Ramos (cell line): ENCODE measurements at regions not wholly inside any gene's neighbourhood (a gene's known extent, or its start where the extent isn't known, plus 50 kb on each side); places are given as distances from the start of the nearest gene placed in this dataset.

Source experiments
- in situ Hi-C: fragments of 300-500 bp; cut with MboI; formaldehyde crosslinking; loops from one replicate; pipeline ENCODE4 v1.14.3; 2022; ENCODE audit warnings: low sequenced_read_pairs; ENCODE audit not compliant: unreplicated experiment

- in situ Hi-C loops, result no loop called here
These were observed 87.9 kb upstream of the MAMDC2 start for GRCh38 chr9:69955536-69956355.

DNA sequence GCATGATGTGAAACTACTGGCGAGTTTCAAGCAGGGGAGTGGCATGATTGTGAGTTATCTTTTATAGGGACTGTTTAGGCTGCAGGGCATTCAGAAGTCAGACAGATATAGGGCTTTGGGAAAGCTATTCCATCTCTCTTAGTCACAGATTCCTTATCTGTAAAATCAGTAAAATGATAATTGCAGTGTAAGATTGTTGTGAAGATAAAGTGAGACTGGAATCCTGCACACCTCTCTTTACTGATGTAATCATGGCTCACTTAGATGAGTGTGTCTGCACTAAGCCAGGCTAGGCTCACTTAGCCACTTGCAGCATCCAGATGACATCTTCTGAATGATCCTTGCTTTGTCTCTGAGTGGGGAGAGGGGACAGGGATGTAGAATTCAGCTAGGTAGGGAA, 81.8 kb upstream of the MAMDC2 start:
- in situ Hi-C loops, result loop anchor here (10.0 kb wide), 1 partner anchor 633 kb away; no protein-coding TSS in a partner anchor

- in situ Hi-C loops, result loop anchor here (10.0 kb wide), 1 partner anchor 631 kb away; no protein-coding TSS in a partner anchor
These were observed 79.8 kb upstream of the MAMDC2 start for GRCh38 chr9:69963803-69964202.

- in situ Hi-C loops, result loop anchor here (10.0 kb wide), 1 partner anchor 630 kb away; no protein-coding TSS in a partner anchor
These were observed 79.2 kb upstream of the MAMDC2 start for GRCh38 chr9:69964446-69964845.

DNA sequence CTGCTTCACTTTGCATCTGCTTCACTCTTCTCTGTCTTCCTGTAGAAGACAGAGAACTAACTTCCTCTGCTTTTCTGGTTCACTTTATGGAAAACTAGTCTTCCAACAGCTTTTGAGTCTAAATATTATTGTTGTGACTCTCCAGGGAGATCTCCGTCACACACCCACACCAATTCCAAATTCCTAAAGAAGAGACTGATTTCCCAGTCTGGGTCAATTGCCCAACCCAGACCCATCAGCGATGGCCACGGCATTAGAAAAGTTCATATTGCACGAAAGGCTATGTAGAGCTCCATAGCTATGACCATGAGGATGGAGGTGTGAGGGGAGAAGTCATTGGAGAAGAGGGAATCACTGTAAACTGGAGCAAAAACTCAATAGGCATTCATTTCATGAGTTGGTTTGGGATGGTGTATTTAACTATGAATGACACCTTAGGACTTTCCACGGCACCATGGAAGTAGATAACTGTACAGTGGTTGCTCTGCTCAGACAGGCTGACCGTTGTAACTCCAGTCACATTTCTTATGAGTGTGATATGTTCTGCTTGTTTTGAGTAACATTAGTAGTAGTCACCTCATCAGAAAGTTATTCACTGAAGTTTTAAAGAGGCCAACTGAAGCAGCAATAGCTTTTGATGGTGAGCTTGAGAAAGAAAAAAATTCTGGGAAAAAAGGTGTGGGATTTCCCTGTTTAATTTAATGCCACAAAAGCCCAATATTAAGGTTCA, 78.1 kb upstream of the MAMDC2 start:
- in situ Hi-C loops, result loop anchor here (10.0 kb wide), 1 partner anchor 629 kb away; no protein-coding TSS in a partner anchor

- in situ Hi-C loops, result loop anchor here (10.0 kb wide), 1 partner anchor 627 kb away; no protein-coding TSS in a partner anchor
These were observed 76.3 kb upstream of the MAMDC2 start for GRCh38 chr9:69967344-69967743.

- in situ Hi-C loops, result no loop called here
These were observed 73.6 kb upstream of the MAMDC2 start for GRCh38 chr9:69970001-69970533.

- in situ Hi-C loops, result no loop called here
These were observed 71.8 kb upstream of the MAMDC2 start for GRCh38 chr9:69971643-69972449.

DNA sequence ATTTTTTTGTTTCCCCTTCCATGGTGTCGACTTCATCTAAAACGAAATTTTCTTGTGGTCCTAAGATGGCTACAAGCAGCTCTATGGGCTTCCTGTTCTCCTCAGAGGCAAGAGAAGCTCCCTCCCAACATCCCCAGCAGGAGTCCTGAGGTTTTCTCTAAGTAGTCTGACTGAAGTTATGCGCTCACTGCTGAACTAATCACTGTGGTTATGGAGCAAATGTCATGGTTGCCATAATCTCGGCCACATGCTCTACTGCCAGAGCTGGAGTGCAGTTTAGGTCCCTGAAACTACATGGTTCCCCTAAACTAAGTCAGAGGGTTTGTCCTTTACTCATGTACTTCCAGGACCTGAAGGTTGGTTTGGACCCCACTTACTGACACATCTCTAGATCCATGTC, 68.0 kb upstream of the MAMDC2 start:
- in situ Hi-C loops, result no loop called here

DNA sequence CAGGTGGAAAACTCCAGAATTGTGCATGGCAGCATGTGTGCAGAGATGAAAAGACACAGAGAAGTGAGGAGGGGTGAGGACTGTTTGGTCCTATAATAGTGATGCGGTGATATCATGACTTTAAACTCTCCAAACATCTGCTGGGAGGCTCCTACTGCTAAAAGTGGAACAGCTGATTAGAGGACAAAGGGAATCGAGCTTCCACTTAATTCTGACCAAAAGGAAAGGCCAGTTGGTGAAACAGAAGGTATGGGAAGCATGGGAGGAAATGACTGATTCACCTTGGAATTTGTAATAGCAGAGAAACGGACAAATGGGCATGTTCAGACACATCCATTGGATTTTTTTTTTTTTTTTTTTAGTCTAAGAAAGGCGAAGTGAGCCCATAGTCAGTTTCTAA, 67.5 kb upstream of the MAMDC2 start:
- in situ Hi-C loops, result no loop called here

DNA sequence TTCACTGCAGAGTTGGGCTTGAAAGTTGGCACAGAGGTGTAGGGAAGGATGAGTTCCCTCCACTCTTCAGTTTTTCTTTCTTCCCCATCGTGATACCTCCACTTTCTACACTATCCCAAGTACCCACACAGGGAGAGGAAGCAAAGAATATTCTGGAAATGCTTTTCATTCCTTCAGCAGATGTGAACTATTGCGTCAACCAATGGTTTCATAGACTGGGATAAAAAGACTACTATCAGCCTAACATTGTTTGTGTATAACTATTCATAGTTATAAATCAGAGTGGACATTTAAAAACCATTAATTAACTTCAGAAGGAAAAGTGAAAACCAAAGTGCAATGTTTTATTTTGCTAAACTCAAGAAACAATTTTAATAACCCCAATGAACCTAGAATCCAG, 63.6 kb upstream of the MAMDC2 start:
- in situ Hi-C loops, result no loop called here

- in situ Hi-C loops, result no loop called here
These were observed 63.1 kb upstream of the MAMDC2 start for GRCh38 chr9:69980591-69980990.

DNA sequence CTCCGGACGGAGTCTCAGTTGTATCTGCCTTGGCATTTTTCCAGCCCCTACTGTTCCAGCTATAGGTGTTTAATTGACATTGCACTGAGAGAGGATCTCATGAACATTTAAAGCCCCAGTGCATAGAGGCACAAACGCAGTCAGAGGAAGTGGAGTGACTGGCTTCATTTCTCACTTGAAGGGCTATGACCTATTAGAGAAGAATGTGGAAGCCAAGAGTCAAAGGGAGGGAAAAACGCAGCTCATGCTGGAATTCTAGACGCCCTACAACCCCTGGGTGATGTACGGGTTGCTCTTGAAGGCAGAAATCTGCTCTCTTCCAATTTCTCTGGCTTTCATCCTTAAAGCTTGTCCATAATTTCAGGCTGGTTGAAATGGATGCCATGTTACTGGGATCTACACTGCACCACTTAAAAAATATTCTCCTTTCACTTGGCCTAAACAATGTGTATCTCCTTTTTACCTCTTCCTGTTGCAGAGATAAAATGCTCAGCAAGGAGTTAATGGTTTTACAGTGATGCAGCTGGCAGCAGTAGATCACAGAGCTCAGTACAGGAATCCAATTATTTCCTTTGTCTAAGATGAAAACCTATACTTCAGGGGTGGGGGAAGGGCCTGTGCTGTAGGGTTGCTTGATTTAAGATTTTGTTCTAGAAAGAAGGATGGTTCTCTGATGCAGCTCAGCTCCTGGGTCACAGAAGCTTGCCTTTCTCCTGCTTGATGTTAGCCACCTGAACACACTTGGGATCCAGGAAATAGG, 61.8 kb upstream of the MAMDC2 start:
- in situ Hi-C loops, result no loop called here

DNA sequence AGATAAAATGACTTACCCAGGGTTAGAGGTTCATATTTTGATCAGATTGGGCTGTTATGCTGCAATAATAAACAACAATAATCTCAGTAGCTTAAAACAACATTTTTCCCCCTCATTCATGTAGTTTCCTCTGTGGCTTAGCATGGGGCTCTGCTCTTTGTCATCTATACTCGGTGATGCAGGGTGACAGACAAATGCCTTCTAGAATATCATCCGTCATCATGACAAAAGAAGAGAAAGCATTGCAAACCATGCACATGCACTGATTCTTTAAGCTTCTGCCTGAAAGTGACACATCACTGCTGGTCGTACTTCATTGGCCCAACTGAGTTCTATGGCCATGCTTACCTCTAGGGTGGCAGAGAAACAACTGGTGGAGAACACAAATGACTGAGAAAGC, 58.8 kb upstream of the MAMDC2 start:
- in situ Hi-C loops, result no loop called here

DNA sequence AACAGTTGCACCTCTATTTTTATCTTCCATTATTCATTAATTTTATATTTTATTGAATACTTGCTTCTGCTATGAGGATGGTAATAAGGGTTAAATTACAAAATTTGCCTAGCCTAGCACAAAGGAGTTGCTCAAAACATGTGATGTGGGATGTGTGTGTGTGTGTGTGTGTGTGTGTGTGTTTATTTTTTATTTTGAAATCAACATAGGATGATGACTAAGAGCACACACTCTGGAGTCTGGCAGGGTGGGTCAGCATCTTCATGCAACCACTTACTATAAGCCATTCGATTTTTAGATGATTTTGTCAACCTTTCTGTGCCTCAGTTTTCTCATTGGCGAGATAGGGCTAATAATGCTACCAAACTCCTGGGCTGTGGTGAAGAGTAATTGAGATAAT, 57.7 kb upstream of the MAMDC2 start:
- in situ Hi-C loops, result no loop called here

- in situ Hi-C loops, result no loop called here
These were observed 56.7 kb upstream of the MAMDC2 start for GRCh38 chr9:69986970-69987369.

- in situ Hi-C loops, result no loop called here
These were observed 56.2 kb upstream of the MAMDC2 start for GRCh38 chr9:69987457-69987856.

DNA sequence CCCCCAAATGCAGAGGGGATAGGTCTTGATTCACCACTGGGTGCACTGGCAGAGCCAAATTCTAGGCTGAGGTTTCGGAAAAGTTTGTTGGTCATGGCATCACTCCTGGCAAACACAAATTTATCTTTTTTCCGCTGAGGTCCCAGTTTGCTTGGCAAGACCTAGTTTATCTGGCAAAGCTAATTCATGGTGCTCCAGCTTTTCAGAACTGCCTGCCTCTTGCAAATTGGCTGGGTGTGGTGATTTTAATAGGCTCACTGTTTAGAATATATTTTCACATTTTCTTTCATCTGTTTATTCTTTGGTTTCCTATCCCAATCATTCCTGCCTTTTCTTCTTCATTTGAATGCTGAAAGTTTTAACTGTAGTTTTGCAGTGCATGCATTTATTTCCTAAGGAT, 50.5 kb upstream of the MAMDC2 start:
- in situ Hi-C loops, result no loop called here
